SK-N-MC (cell line): ENCODE measurements at regions not wholly inside any gene's neighbourhood (a gene's known extent, or its start where the extent isn't known, plus 50 kb on each side); places are given as distances from the start of the nearest gene placed in this dataset.
A peak's percentile ranks its signal among the peaks of the same experiment; 100 is the strongest.

Source experiments
- DNase-seq: peaks from one replicate; pipeline ENCODE4 v3.0.0-alpha.2; 2011; ENCODE audit warnings: low read depth, low spot score
- H3K27ac ChIP-seq: fragments of 200-600 bp; sonication (generic); 2 replicates; pipeline ENCODE4 v1.5.1; 2016; ENCODE audit warnings: mixed run types
- H3K36me3 ChIP-seq: fragments of 200-600 bp; sonication (generic); 2 replicates; pipeline ENCODE4 v1.6.1; 2017; ENCODE audit warnings: antibody characterized with exemption, low read length, mixed read lengths; ENCODE audit not compliant: insufficient read depth
- H3K4me3 ChIP-seq: fragments of 200-600 bp; sonication (generic); 2 replicates; pipeline ENCODE4 v1.5.1; 2016
- H3K9ac ChIP-seq: fragments of 200-600 bp; sonication (generic); 2 replicates; pipeline ENCODE4 v1.8.0; 2017; ENCODE audit warnings: mixed run types, mixed read lengths; ENCODE audit not compliant: insufficient read length
- H3K9me3 ChIP-seq: fragments of 200-600 bp; sonication (generic); 2 replicates; pipeline ENCODE4 v1.6.1; 2017; ENCODE audit warnings: low read depth, mild to moderate bottlenecking, antibody characterized with exemption, low read length, moderate library complexity, mixed read lengths
- EZH2 ChIP-seq: fragments of 200-600 bp; sonication (generic); IDR thresholded peaks from one replicate; pipeline ENCODE4 v1.6.1; 2017; ENCODE audit warnings: antibody characterized with exemption
- FOXP2 ChIP-seq: optimal IDR thresholded peaks from 2 replicates; pipeline ENCODE3; 2011; ENCODE audit warnings: mild to moderate bottlenecking, moderate library complexity; ENCODE audit not compliant: insufficient read depth; ENCODE audit errors: extremely low read length, control extremely low read depth
- POLR2AphosphoS5 ChIP-seq: IDR thresholded peaks from 2 replicates; pipeline ENCODE4 v1.6.1; 2012; ENCODE audit warnings: mild to moderate bottlenecking, low read depth, low read length, borderline replicate concordance

DNA sequence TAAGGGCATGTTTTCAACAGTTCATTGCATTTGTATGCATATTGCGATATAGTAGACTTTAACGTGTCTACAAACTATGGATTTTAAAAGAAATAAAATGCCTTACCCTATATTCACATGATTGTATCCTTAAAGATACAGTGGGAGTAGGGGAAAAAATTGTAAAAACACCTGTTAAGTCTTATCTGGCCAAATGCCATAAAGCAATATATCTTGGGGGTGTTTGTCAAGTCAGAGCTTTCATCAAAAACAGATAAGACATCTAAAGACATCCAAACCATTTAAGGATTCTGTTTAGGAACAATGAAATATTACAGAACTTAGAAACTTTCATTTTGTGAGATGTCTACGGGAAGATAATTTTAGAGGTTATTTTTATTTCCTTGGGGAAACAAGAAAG, 152.3 kb downstream of the AASDH start:
- Histone ChIP-seq H3K27ac (no peak overlapping the region), H3K9me3 (no peaks in the 10 kb centered on the region), H3K36me3 (no peaks in the 10 kb centered on the region), H3K9ac (no peak overlapping the region), H3K4me3 (no peak overlapping the region)
- TF ChIP-seq EZH2 (no peak), FOXP2 (no peak), POLR2AphosphoS5 (no peak)
- no peak for DNase-seq

GRCh38 chr4:56234098-56234497, 153.2 kb downstream of the AASDH start:
- no peaks in the 10 kb centered on the region for H3K36me3 ChIP-seq
- TF ChIP-seq EZH2 (no peak), FOXP2 (no peak), POLR2AphosphoS5 (no peak)
- no peak overlapping the region for H3K27ac ChIP-seq

DNA sequence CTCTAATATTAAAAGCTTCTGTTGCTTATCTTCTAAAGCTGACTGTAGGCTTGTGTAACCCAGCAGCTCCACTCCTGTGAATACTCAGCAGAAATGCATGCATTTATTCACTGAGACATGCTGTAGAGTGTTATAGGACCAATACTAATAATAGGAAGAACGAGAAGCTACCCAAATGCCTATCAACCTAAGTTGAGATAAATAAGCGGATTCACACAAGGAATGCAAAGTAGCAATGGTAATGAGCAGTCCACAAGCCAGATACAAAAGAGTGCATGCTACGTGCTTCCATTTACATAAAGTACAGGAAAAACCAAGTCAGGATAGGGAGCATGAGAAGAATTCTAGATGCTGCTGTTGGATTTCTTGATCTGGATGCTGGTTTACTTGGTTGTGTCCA, 155.9 kb downstream of the AASDH start:
- Histone ChIP-seq H3K9me3 (no peaks in the 10 kb centered on the region), H3K9ac (no peak overlapping the region), H3K36me3 (no peaks in the 10 kb centered on the region), H3K27ac (no peak overlapping the region), H3K4me3 (no peak overlapping the region)
- TF ChIP-seq EZH2 (no peak), FOXP2 (no peak), POLR2AphosphoS5 (no peak)
- DNase-seq = no peak

More at GRCh38 chr4:56234098-56234497, 153.2 kb downstream of the AASDH start:
- Histone ChIP-seq H3K9ac (no peak overlapping the region), H3K9me3 (no peaks in the 10 kb centered on the region), H3K4me3 (no peak overlapping the region)
- no peak for DNase-seq

GRCh38 chr4:56229947-56230346, 157.3 kb downstream of the AASDH start:
- Histone ChIP-seq H3K36me3 (no peaks in the 10 kb centered on the region), H3K9ac (no peak overlapping the region), H3K4me3 (no peak overlapping the region), H3K27ac (no peak overlapping the region), H3K9me3 (no peaks in the 10 kb centered on the region)
- TF ChIP-seq EZH2 = no peak
- TF ChIP-seq FOXP2 = no peak
- no peak for TF ChIP-seq POLR2AphosphoS5
- peak; percentile 32 for DNase-seq

GRCh38 chr4:56227301-56227835, 159.9 kb downstream of the AASDH start:
- Histone ChIP-seq H3K36me3 (no peaks in the 10 kb centered on the region), H3K4me3 (no peak overlapping the region), H3K27ac (no peak overlapping the region), H3K9me3 (no peaks in the 10 kb centered on the region), H3K9ac (no peak overlapping the region)
- no peak for DNase-seq
- no peak for TF ChIP-seq POLR2AphosphoS5
- TF ChIP-seq EZH2 = no peak
- no peak for TF ChIP-seq FOXP2

DNA sequence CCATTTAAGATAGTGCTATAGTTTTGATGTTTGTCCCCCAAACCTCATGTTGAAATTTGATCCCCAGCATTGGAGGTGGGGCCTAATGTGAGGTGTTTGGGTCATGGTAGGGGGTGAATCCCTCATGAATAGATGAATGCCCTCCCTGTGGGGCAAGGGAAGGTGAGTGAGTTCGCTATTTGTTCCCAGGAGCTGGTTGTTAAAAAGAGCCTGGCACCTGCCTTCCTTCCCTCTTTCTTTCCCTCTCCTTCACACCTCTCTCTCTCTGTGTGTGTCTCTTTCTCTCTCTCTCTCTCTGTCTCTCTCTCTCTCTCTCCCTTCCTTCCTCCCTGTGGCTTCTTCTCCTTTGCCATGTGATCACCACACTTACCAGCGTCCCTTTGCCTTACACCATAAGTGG, 160.7 kb downstream of the AASDH start:
- TF ChIP-seq FOXP2 (no peak), EZH2 (no peak), POLR2AphosphoS5 (no peak)
- Histone ChIP-seq H3K27ac (no peak overlapping the region), H3K9me3 (no peaks in the 10 kb centered on the region), H3K4me3 (no peak overlapping the region), H3K36me3 (no peaks in the 10 kb centered on the region), H3K9ac (no peak overlapping the region)
- DNase-seq = no peak

- Histone ChIP-seq H3K36me3 (no peaks in the 10 kb centered on the region), H3K9ac (no peak overlapping the region), H3K27ac (no peak overlapping the region), H3K4me3 (no peak overlapping the region), H3K9me3 (no peaks in the 10 kb centered on the region)
- TF ChIP-seq EZH2 (no peak), FOXP2 (no peak), POLR2AphosphoS5 (no peak)
- DNase-seq = no peak
Measured at GRCh38 chr4:56224641-56225040, 162.7 kb downstream of the AASDH start.

- TF ChIP-seq EZH2 (no peak), POLR2AphosphoS5 (no peak), FOXP2 (no peak)
- no peak overlapping the region for H3K9ac ChIP-seq
- no peak for DNase-seq
- no peak overlapping the region for H3K27ac ChIP-seq
- H3K9me3 ChIP-seq = no peaks in the 10 kb centered on the region
- no peaks in the 10 kb centered on the region for H3K36me3 ChIP-seq
- H3K4me3 ChIP-seq = no peak overlapping the region
Measured at GRCh38 chr4:56222514-56222913, 164.8 kb downstream of the AASDH start.

DNA sequence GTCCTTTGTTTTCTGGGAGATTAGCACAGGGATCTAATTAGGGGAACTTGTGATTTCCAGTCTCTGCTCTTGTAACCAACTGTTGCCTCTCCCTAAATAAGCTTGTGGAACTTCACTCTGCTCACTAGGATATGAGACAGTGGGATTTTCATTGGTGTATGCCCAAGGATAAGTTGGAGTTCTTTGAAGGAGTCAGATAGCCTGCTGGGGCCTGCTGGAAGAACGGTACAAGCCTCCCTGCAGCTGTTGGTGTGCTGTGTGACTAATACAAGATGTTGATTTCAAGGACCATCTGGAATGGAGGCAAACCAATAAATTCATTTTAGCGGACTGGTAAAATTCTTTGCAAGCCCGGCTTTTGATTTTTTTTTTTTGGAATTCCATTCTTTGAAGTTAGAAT, 167.0 kb downstream of the AASDH start:
- DNase-seq = no peak
- TF ChIP-seq FOXP2 = no peak
- no peak for TF ChIP-seq POLR2AphosphoS5
- TF ChIP-seq EZH2 = no peak
- H3K36me3 ChIP-seq = no peaks in the 10 kb centered on the region
- no peak overlapping the region for H3K4me3 ChIP-seq
- H3K9ac ChIP-seq = no peak overlapping the region
- H3K27ac ChIP-seq = no peak overlapping the region
- no peaks in the 10 kb centered on the region for H3K9me3 ChIP-seq
